Muscle layer of duodenum (tissue), 2 donors: ENCODE measurements at regions not wholly inside any gene's neighbourhood (a gene's known extent, or its start where the extent isn't known, plus 50 kb on each side); places are given as distances from the start of the nearest gene placed in this dataset.

Experiments
- H3K27ac ChIP-seq: one replicate; pipeline ENCODE4 v1.7.0; 2013; ENCODE audit warnings: mild to moderate bottlenecking, low read length
- H3K27me3 ChIP-seq: one replicate; pipeline ENCODE4 v1.7.0; 2013; ENCODE audit warnings: low read depth, mild to moderate bottlenecking, control low read depth, low read length
- H3K36me3 ChIP-seq, 2 donors: one replicate each; pipeline ENCODE4 v1.7.0; 2013; ENCODE audit warnings: low read length in 2 of 2, control low read depth in 1 of 2, mild to moderate bottlenecking in 1 of 2; ENCODE audit not compliant: insufficient read depth in 2 of 2, control insufficient read depth in 1 of 2
- H3K4me1 ChIP-seq, 2 donors: one replicate each; pipeline ENCODE4 v1.7.0; 2013; ENCODE audit warnings: low read length in 2 of 2, mild to moderate bottlenecking in 2 of 2, control low read depth in 1 of 2, moderate library complexity in 1 of 2; ENCODE audit not compliant: insufficient read depth in 2 of 2, control insufficient read depth in 1 of 2
- H3K4me3 ChIP-seq, 2 donors: one replicate each; pipeline ENCODE4 v1.7.0; 2013; ENCODE audit warnings: low read length in 2 of 2, low read depth in 1 of 2, mild to moderate bottlenecking in 1 of 2
- H3K9me3 ChIP-seq, 2 donors: one replicate each; pipeline ENCODE4 v1.7.0; 2013; ENCODE audit warnings: low read length in 2 of 2, control low read depth in 1 of 2, mild to moderate bottlenecking in 1 of 2; ENCODE audit not compliant: control insufficient read depth in 1 of 2
- donor health status: healthy.

- Histone ChIP-seq H3K36me3 (no peaks in the 10 kb centered on the region), H3K27ac (no peak overlapping the region), H3K4me3 (no peak overlapping the region), H3K4me1 (no peaks in the 10 kb centered on the region), H3K9me3 (no peaks in the 10 kb centered on the region), H3K27me3 (no peaks in the 10 kb centered on the region)
Measured at GRCh38 chr12:59234391-59234790, 314.1 kb upstream of the LRIG3 start.

GRCh38 chr12:59230334-59230733 lies 310.0 kb upstream of the LRIG3 start:
- Histone ChIP-seq H3K36me3 (no peaks in the 10 kb centered on the region), H3K9me3 (no peaks in the 10 kb centered on the region), H3K4me1 (no peaks in the 10 kb centered on the region), H3K27me3 (no peaks in the 10 kb centered on the region), H3K27ac (no peak overlapping the region), H3K4me3 (no peak overlapping the region)

GRCh38 chr12:59219148-59219547 lies 298.8 kb upstream of the LRIG3 start:
- H3K4me1 ChIP-seq = no peaks in the 10 kb centered on the region
- no peak overlapping the region for H3K4me3 ChIP-seq
- H3K9me3 ChIP-seq = no peaks in the 10 kb centered on the region
- no peak overlapping the region for H3K27ac ChIP-seq
- H3K36me3 ChIP-seq = no peaks in the 10 kb centered on the region
- no peaks in the 10 kb centered on the region for H3K27me3 ChIP-seq

- no peaks in the 10 kb centered on the region for H3K9me3 ChIP-seq
- no peak overlapping the region for H3K4me3 ChIP-seq
- H3K27me3 ChIP-seq = no peaks in the 10 kb centered on the region
- H3K4me1 ChIP-seq = no peaks in the 10 kb centered on the region
- H3K36me3 ChIP-seq = no peaks in the 10 kb centered on the region
- H3K27ac ChIP-seq = no peak overlapping the region
Measured at GRCh38 chr12:59196989-59197388, 276.7 kb upstream of the LRIG3 start.

DNA sequence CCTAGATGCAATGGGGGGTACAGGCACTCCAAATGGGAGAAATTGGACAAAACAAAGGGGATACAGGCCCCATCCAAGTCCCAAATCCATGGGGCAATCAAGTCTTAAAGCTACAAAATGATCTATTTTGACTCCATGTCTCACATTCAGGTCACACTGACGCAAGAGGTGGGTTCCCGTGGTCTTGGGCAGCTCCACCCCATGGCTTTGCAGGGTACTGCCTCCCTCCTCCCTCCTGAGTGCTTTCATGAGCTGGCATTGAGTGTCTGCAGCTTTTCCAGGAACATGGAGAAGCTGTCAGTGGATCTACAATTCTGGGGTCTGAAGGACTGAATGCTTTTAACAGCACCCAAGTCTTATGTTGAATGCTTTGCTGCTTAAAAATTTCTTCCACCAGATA lies 274.5 kb upstream of the LRIG3 start:
- no peaks in the 10 kb centered on the region for H3K36me3 ChIP-seq
- no peaks in the 10 kb centered on the region for H3K9me3 ChIP-seq
- no peak overlapping the region for H3K4me3 ChIP-seq
- H3K27ac ChIP-seq = no peak overlapping the region
- H3K4me1 ChIP-seq = no peaks in the 10 kb centered on the region
- no peaks in the 10 kb centered on the region for H3K27me3 ChIP-seq

GRCh38 chr12:59193476-59194050 lies 273.3 kb upstream of the LRIG3 start:
- no peak overlapping the region for H3K27ac ChIP-seq
- H3K4me1 ChIP-seq = no peaks in the 10 kb centered on the region
- H3K27me3 ChIP-seq = no peaks in the 10 kb centered on the region
- no peaks in the 10 kb centered on the region for H3K36me3 ChIP-seq
- H3K9me3 ChIP-seq = no peaks in the 10 kb centered on the region
- H3K4me3 ChIP-seq = no peak overlapping the region

- H3K9me3 ChIP-seq = no peaks in the 10 kb centered on the region
- H3K27ac ChIP-seq = no peak overlapping the region
- H3K4me3 ChIP-seq = no peak overlapping the region
- H3K4me1 ChIP-seq = no peaks in the 10 kb centered on the region
- no peaks in the 10 kb centered on the region for H3K36me3 ChIP-seq
- H3K27me3 ChIP-seq = no peaks in the 10 kb centered on the region
Measured at GRCh38 chr12:59191372-59191771, 271.1 kb upstream of the LRIG3 start.

DNA sequence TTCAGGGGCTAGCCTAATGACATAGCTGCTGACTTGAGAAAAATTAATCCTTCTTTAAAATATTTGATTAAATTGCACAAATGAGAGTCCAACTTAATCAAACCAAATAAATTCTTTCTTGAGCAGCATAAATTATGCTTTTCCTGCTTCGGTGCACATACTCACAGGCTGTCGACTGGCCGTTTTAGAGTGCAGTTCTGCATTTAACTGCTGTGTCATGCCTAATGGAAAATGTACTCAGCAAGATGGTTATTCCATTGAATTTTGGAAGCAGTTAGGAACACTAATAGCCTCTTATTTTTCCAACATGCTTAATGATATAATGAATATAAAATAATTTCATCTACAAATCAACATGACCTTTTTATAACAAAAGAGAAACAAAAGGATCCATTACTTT lies 266.1 kb upstream of the LRIG3 start:
- Histone ChIP-seq H3K4me1 (no peaks in the 10 kb centered on the region), H3K27me3 (no peaks in the 10 kb centered on the region), H3K4me3 (no peak overlapping the region), H3K9me3 (no peaks in the 10 kb centered on the region), H3K36me3 (no peaks in the 10 kb centered on the region), H3K27ac (no peak overlapping the region)

- Histone ChIP-seq H3K27me3 (no peaks in the 10 kb centered on the region), H3K27ac (no peak overlapping the region), H3K4me1 (no peaks in the 10 kb centered on the region), H3K4me3 (no peak overlapping the region), H3K36me3 (no peaks in the 10 kb centered on the region), H3K9me3 (no peaks in the 10 kb centered on the region)
Measured at GRCh38 chr12:59185295-59185694, 265.0 kb upstream of the LRIG3 start.

- H3K36me3 ChIP-seq = no peaks in the 10 kb centered on the region
- no peaks in the 10 kb centered on the region for H3K9me3 ChIP-seq
- no peak overlapping the region for H3K4me3 ChIP-seq
- no peaks in the 10 kb centered on the region for H3K27me3 ChIP-seq
- H3K4me1 ChIP-seq = no peaks in the 10 kb centered on the region
- H3K27ac ChIP-seq = no peak overlapping the region
Measured at GRCh38 chr12:59182658-59183455, 262.6 kb upstream of the LRIG3 start.

GRCh38 chr12:59182191-59182590 lies 261.9 kb upstream of the LRIG3 start:
- no peaks in the 10 kb centered on the region for H3K27me3 ChIP-seq
- no peaks in the 10 kb centered on the region for H3K4me1 ChIP-seq
- no peaks in the 10 kb centered on the region for H3K9me3 ChIP-seq
- no peak overlapping the region for H3K4me3 ChIP-seq
- no peak overlapping the region for H3K27ac ChIP-seq
- H3K36me3 ChIP-seq = no peaks in the 10 kb centered on the region
